ENCODE measurements at regions not wholly inside any gene's neighbourhood (a gene's known extent, or its start where the extent isn't known, plus 50 kb on each side); places are given as distances from the start of the nearest gene placed in this dataset.

DNA sequence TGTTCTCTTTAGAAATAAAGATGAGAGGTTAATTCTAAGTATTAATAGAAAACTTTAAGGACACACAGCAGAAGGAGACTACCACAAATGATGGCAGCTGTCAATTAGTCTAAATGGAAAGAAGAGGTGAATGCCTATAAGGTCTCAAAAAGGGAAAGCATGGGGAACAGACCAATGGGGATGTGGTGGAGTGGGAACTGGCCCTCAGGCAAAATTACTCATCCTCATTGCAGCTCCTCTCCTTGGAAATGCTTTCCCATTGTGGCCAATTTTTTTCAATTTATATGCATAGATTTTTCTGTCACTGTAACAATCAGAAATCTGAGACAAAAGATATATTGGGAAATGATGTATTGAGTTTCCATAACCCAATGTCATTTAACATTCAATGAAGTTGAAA lies 222.9 kb upstream of the DEFB112 start:
- H3K27ac ChIP-seq (ENCODE audit: low read depth, low read length), result no peak overlapping the region

DNA sequence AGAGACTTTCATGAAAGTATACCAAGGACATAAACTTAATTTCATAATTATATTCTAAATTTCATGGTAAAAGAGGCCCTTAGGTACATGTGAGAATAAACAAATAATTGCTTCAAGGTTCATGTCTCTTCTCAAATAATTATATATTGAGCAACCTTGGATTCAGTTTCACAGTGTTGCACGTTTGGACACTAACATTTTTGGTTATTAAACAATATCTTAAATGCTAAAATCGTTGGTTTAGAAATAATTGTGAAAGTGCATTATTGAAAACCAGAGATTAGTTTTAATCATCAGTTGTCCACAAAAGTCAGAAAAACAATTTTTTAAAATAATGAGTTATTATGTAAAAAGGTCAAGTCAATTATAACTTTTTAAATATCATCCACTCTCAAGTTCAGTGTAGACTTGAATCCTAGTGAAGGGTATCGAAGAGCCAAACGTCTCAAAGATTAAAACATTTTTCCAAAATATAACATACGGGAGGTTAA lies 227.1 kb upstream of the DEFB112 start:
- no peaks in the 10 kb centered on the region for H3K4me1 ChIP-seq (ENCODE audit: control insufficient read depth, insufficient read depth, low read length)
- H3K27me3 ChIP-seq (ENCODE audit: control insufficient read depth, insufficient read depth, low read length), result no peaks in the 10 kb centered on the region
- H3K9me3 ChIP-seq (ENCODE audit: control insufficient read depth, insufficient read depth, low read length), result no peaks in the 10 kb centered on the region
- no peaks in the 10 kb centered on the region for H3K36me3 ChIP-seq (ENCODE audit: control insufficient read depth, insufficient read depth, low read length)
- no peak overlapping the region for H3K4me3 ChIP-seq (ENCODE audit: low read depth, low read length)
- no peak overlapping the region for H3K9ac ChIP-seq (ENCODE audit: low read depth, low read length)
- no peak overlapping the region for H3K27ac ChIP-seq (ENCODE audit: low read depth, low read length)

More for the DNA sequence above, 222.9 kb upstream of the DEFB112 start:
- no peaks in the 10 kb centered on the region for H3K27me3 ChIP-seq (ENCODE audit: control insufficient read depth, insufficient read depth, low read length)
- no peak overlapping the region for H3K4me3 ChIP-seq (ENCODE audit: low read depth, low read length)
- H3K36me3 ChIP-seq (ENCODE audit: control insufficient read depth, insufficient read depth, low read length), result no peaks in the 10 kb centered on the region
- H3K9ac ChIP-seq (ENCODE audit: low read depth, low read length), result no peak overlapping the region
- peaks cover 12% of the 10 kb centered on the region; the same call in 1 of the 2 replicates for H3K4me1 ChIP-seq (ENCODE audit: control insufficient read depth, insufficient read depth, low read length)
- no peaks in the 10 kb centered on the region for H3K9me3 ChIP-seq (ENCODE audit: control insufficient read depth, insufficient read depth, low read length)

DNA sequence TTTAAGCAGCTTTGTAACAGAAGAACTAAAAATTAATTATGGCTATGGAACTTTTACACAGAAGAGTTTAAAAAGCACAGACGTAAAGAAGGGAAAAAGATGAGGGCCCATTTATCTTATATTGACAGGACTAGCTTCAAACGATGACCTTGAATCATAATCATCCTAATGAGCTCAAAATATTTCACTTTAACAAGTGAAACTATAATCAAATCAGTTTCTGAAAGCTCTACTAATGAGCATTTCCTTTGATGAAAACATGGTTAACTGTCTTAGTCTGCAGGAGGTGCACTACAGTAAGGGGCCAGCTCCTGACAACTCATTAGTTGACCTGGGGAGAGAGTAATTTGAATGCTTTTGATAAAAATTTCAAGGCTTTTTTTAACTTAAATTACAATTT lies 228.0 kb upstream of the DEFB112 start:
- Histone ChIP-seq H3K4me1 (ENCODE audit: control insufficient read depth, insufficient read depth, low read length) (no peaks in the 10 kb centered on the region), H3K9ac (ENCODE audit: low read depth, low read length) (no peak overlapping the region), H3K9me3 (ENCODE audit: control insufficient read depth, insufficient read depth, low read length) (no peaks in the 10 kb centered on the region), H3K27me3 (ENCODE audit: control insufficient read depth, insufficient read depth, low read length) (no peaks in the 10 kb centered on the region), H3K4me3 (ENCODE audit: low read depth, low read length) (no peak overlapping the region), H3K27ac (ENCODE audit: low read depth, low read length) (no peak overlapping the region), H3K36me3 (ENCODE audit: control insufficient read depth, insufficient read depth, low read length) (no peaks in the 10 kb centered on the region)

DNA sequence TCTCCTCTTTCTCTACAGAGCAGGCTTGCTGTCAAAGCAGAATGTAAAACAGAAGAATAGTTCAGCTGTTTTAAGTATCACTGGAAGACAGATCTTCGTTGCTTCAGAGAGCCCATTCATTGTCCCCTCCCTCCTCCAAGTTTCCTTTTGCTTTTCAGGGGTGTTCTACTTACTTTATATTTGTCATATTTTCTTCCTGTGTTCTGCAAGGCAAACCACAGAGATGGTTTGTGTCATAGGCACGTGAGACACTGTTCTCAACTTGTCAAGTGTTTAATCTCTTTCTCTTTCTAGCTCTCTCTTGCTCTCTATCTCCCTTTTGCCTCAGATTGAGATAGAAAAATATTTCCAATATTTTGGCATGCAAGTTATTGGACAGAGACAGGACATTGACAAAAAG lies 228.9 kb upstream of the DEFB112 start:
- H3K4me3 ChIP-seq (ENCODE audit: low read depth, low read length), result no peak overlapping the region
- no peaks in the 10 kb centered on the region for H3K4me1 ChIP-seq (ENCODE audit: control insufficient read depth, insufficient read depth, low read length)
- H3K9ac ChIP-seq (ENCODE audit: low read depth, low read length), result no peak overlapping the region
- H3K27ac ChIP-seq (ENCODE audit: low read depth, low read length), result no peak overlapping the region
- no peaks in the 10 kb centered on the region for H3K9me3 ChIP-seq (ENCODE audit: control insufficient read depth, insufficient read depth, low read length)
- no peaks in the 10 kb centered on the region for H3K36me3 ChIP-seq (ENCODE audit: control insufficient read depth, insufficient read depth, low read length)
- no peaks in the 10 kb centered on the region for H3K27me3 ChIP-seq (ENCODE audit: control insufficient read depth, insufficient read depth, low read length)

DNA sequence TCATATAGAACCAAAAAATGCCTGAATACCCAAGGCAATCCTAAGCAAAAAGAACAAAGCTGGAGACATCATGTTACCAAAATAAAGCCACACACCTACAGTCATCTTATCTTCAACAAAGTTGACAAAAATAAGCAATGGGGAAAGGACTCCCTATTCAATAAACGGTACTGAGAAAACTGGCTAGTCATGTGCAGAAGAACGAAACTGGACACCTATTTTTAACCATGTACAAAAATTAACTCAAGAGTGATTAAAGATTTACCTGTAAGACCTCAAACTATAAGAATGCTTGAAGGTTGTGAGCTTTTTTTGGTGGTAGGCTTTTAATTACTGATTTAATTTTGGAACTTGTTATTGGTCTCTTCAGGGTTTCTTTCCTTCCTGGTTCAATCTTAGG lies 236.0 kb upstream of the DEFB112 start:
- H3K9me3 ChIP-seq (ENCODE audit: control insufficient read depth, insufficient read depth, low read length), result no peaks in the 10 kb centered on the region
- no peaks in the 10 kb centered on the region for H3K4me1 ChIP-seq (ENCODE audit: control insufficient read depth, insufficient read depth, low read length)
- H3K27me3 ChIP-seq (ENCODE audit: control insufficient read depth, insufficient read depth, low read length), result no peaks in the 10 kb centered on the region
- no peak overlapping the region for H3K27ac ChIP-seq (ENCODE audit: low read depth, low read length)
- no peak overlapping the region for H3K9ac ChIP-seq (ENCODE audit: low read depth, low read length)
- H3K4me3 ChIP-seq (ENCODE audit: low read depth, low read length), result no peak overlapping the region
- no peaks in the 10 kb centered on the region for H3K36me3 ChIP-seq (ENCODE audit: control insufficient read depth, insufficient read depth, low read length)

DNA sequence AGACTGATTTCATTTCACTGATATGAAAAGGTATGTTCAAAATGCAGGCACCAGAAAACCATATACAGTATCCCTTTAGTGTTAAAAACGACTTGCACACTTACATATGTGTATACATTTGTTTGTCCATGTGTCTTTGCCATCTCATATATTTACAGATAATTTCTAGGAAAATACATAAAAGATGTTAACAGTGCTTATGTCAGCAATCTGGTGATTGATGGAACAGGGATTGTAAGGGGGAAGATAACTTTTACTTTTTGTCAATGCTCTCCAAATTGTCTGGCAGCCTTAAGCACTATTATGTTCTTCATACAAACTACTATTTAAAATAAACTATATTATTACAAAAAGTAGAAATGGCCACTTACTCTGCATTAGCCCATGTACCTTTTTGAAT lies 238.5 kb upstream of the DEFB112 start:
- no peak overlapping the region for H3K9ac ChIP-seq (ENCODE audit: low read depth, low read length)
- H3K27me3 ChIP-seq (ENCODE audit: control insufficient read depth, insufficient read depth, low read length), result no peaks in the 10 kb centered on the region
- no peaks in the 10 kb centered on the region for H3K36me3 ChIP-seq (ENCODE audit: control insufficient read depth, insufficient read depth, low read length)
- H3K4me3 ChIP-seq (ENCODE audit: low read depth, low read length), result no peak overlapping the region
- no peak overlapping the region for H3K27ac ChIP-seq (ENCODE audit: low read depth, low read length)
- no peaks in the 10 kb centered on the region for H3K4me1 ChIP-seq (ENCODE audit: control insufficient read depth, insufficient read depth, low read length)
- H3K9me3 ChIP-seq (ENCODE audit: control insufficient read depth, insufficient read depth, low read length), result no peaks in the 10 kb centered on the region

DNA sequence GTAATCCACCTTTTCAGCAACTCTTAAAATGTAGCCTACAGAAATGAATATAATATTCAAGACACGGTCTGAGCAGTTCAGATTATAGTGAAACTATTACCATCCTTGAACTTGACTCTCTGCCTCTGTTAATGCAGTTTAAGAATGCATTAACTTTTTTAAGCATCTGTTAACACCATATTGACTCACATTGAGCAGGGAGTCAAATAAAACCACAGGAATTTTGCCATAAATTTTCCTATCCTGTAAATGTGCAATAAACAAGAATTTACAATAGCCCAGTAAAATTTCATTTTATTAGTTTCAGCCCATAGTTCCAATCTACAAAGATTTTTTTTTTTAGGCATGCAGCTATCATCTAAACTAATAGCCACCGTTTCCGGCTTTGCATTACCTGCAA lies 239.2 kb upstream of the DEFB112 start:
- H3K36me3 ChIP-seq (ENCODE audit: control insufficient read depth, insufficient read depth, low read length), result no peaks in the 10 kb centered on the region
- H3K27ac ChIP-seq (ENCODE audit: low read depth, low read length), result no peak overlapping the region
- no peaks in the 10 kb centered on the region for H3K4me1 ChIP-seq (ENCODE audit: control insufficient read depth, insufficient read depth, low read length)
- no peaks in the 10 kb centered on the region for H3K9me3 ChIP-seq (ENCODE audit: control insufficient read depth, insufficient read depth, low read length)
- no peak overlapping the region for H3K9ac ChIP-seq (ENCODE audit: low read depth, low read length)
- H3K4me3 ChIP-seq (ENCODE audit: low read depth, low read length), result no peak overlapping the region
- no peaks in the 10 kb centered on the region for H3K27me3 ChIP-seq (ENCODE audit: control insufficient read depth, insufficient read depth, low read length)

DNA sequence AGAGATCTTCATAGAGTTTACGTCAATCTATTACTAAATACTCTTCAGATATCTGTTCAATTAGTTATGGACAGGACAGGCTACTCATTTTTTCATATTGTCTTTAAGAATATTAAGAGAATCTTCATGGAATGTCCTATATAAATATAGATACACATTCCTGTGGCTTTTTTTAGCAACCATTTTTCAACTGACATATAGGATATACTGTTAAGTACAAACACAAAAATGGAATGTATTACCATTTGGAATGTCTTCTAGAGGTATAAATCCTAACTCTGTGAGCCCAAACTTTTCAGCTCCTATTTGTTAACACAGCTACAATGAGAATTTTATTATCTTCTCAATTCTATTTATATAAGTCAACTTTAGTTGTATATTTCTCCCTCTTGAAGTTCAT lies 239.6 kb upstream of the DEFB112 start:
- H3K9me3 ChIP-seq (ENCODE audit: control insufficient read depth, insufficient read depth, low read length), result no peaks in the 10 kb centered on the region
- no peaks in the 10 kb centered on the region for H3K4me1 ChIP-seq (ENCODE audit: control insufficient read depth, insufficient read depth, low read length)
- no peaks in the 10 kb centered on the region for H3K27me3 ChIP-seq (ENCODE audit: control insufficient read depth, insufficient read depth, low read length)
- H3K27ac ChIP-seq (ENCODE audit: low read depth, low read length), result no peak overlapping the region
- H3K36me3 ChIP-seq (ENCODE audit: control insufficient read depth, insufficient read depth, low read length), result no peaks in the 10 kb centered on the region
- no peak overlapping the region for H3K4me3 ChIP-seq (ENCODE audit: low read depth, low read length)
- no peak overlapping the region for H3K9ac ChIP-seq (ENCODE audit: low read depth, low read length)

DNA sequence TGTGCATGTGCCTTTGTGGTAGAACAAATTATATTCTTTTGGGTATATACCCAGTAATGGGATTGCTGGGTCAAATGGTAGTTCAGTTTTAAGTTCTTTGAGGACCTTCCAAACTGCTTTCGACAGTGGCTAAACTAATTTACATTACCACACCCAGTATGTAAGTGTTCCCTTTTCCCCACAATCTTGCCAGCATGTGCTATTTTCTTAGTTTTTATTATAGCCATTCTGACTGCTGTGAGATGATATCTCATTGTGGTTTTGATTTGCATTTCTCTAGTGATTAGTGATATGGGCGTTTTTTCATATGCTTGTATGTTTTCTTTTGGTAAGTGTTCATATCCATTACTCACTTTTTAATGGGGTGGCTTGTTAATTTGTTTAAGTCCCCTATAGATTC lies 251.6 kb upstream of the DEFB112 start:
- no peak overlapping the region for H3K27ac ChIP-seq (ENCODE audit: low read depth, low read length)
- H3K4me3 ChIP-seq (ENCODE audit: low read depth, low read length), result no peak overlapping the region
- no peaks in the 10 kb centered on the region for H3K36me3 ChIP-seq (ENCODE audit: control insufficient read depth, insufficient read depth, low read length)
- no peaks in the 10 kb centered on the region for H3K9me3 ChIP-seq (ENCODE audit: control insufficient read depth, insufficient read depth, low read length)
- H3K9ac ChIP-seq (ENCODE audit: low read depth, low read length), result no peak overlapping the region
- H3K4me1 ChIP-seq (ENCODE audit: control insufficient read depth, insufficient read depth, low read length), result peaks cover 3% of the 10 kb centered on the region; the same call in 1 of the 2 replicates
- no peaks in the 10 kb centered on the region for H3K27me3 ChIP-seq (ENCODE audit: control insufficient read depth, insufficient read depth, low read length)

DNA sequence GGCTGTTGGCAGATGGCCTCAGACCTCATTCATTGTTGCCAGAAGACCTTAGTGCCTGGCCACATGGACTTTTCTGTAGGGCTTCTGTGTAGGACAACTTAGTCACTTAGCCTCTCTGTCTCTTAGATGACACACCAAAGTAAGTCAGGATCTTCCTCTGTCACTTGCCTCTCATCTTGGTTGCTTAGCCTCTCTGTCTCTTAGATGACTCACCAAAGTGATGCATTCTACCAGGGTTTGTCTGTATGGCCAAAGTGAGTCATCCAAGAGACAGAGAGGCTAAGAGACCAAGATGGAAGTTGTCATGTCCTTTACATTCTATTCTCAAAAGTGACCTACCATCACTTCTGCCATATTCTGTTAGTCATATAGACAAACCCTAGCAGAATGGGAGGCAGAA lies 255.9 kb upstream of the DEFB112 start:
- H3K4me1 ChIP-seq (ENCODE audit: control insufficient read depth, insufficient read depth, low read length), result peaks cover 7% of the 10 kb centered on the region; the same call in 1 of the 2 replicates
- H3K27ac ChIP-seq (ENCODE audit: low read depth, low read length), result peak overlapping the region; percentile 31
- H3K36me3 ChIP-seq (ENCODE audit: control insufficient read depth, insufficient read depth, low read length), result no peaks in the 10 kb centered on the region

DNA sequence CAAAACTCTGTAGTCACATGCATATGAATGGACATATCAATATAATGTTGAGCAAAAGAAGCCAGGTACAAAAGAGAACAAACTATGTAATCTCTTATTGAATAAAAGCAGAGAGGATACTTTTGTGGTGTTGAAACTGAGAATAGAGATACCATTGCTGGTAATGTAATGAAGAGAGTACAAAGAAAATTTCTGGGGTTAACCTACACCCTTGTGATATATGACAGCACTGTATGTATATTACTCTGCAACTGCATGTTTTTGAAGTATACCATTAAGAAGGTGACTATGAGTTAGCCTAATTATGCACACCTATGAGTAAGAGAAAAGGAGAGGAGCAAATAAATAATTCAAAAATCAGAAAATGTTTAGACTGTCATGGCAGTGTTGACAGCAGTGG lies 268.8 kb upstream of the DEFB112 start:
- Histone ChIP-seq H3K27me3 (ENCODE audit: control insufficient read depth, insufficient read depth, low read length) (no peaks in the 10 kb centered on the region), H3K4me3 (ENCODE audit: low read depth, low read length) (no peak overlapping the region), H3K9ac (ENCODE audit: low read depth, low read length) (no peak overlapping the region), H3K9me3 (ENCODE audit: control insufficient read depth, insufficient read depth, low read length) (no peaks in the 10 kb centered on the region), H3K27ac (ENCODE audit: low read depth, low read length) (no peak overlapping the region), H3K4me1 (ENCODE audit: control insufficient read depth, insufficient read depth, low read length) (no peaks in the 10 kb centered on the region), H3K36me3 (ENCODE audit: control insufficient read depth, insufficient read depth, low read length) (no peaks in the 10 kb centered on the region)

More for the DNA sequence above, 255.9 kb upstream of the DEFB112 start:
- Histone ChIP-seq H3K27me3 (ENCODE audit: control insufficient read depth, insufficient read depth, low read length) (no peaks in the 10 kb centered on the region; the same call in 1 of the 2 replicates), H3K4me3 (ENCODE audit: low read depth, low read length) (no peak overlapping the region), H3K9me3 (ENCODE audit: control insufficient read depth, insufficient read depth, low read length) (no peaks in the 10 kb centered on the region), H3K9ac (ENCODE audit: low read depth, low read length) (no peak overlapping the region)

DNA sequence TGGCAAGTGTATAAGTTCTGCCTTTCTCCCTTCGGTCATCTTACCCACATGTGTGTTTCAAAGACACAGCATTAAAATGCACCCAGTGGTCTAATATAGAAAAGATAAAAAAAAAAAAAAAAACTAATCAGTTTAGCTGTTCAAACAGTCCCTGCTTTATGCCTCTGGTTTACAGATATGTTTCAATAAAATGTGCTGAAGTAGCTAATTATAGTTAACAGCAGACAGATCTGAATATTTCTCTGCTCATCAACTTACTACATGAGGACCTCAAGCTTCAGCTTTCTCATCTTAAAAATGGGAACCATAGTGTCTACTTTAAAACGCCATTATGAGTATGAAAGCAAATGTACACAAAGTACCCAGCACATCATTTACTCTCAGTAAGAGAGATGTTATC lies 280.6 kb upstream of the DEFB112 start:
- Histone ChIP-seq H3K27ac (ENCODE audit: low read depth, low read length) (no peak overlapping the region), H3K9ac (ENCODE audit: low read depth, low read length) (no peak overlapping the region), H3K27me3 (ENCODE audit: control insufficient read depth, insufficient read depth, low read length) (no peaks in the 10 kb centered on the region), H3K4me1 (ENCODE audit: control insufficient read depth, insufficient read depth, low read length) (no peaks in the 10 kb centered on the region), H3K9me3 (ENCODE audit: control insufficient read depth, insufficient read depth, low read length) (peaks cover 2% of the 10 kb centered on the region; the same call in 1 of the 2 replicates), H3K4me3 (ENCODE audit: low read depth, low read length) (no peak overlapping the region), H3K36me3 (ENCODE audit: control insufficient read depth, insufficient read depth, low read length) (no peaks in the 10 kb centered on the region)
